Osteoblast (primary cell): ENCODE measurements at regions not wholly inside any gene's neighbourhood (a gene's known extent, or its start where the extent isn't known, plus 50 kb on each side); places are given as distances from the start of the nearest gene placed in this dataset.
A peak's percentile ranks its signal among the peaks of the same experiment; 100 is the strongest.

Experiments
- DNase-seq: peaks from one replicate; pipeline ENCODE4 v3.0.0; 2011; ENCODE audit warnings: low spot score, mixed read lengths; ENCODE audit not compliant: insufficient read length; ENCODE audit errors: missing footprints
- H2AFZ ChIP-seq: 2 replicates; pipeline ENCODE4 v1.6.0; 2011; ENCODE audit warnings: mild to moderate bottlenecking, low read length
- H3K27ac ChIP-seq: 2 replicates; pipeline ENCODE4 v1.5.1; 2011; ENCODE audit warnings: mild to moderate bottlenecking, low read depth, low read length, moderate library complexity
- H3K27me3 ChIP-seq: 2 replicates; pipeline ENCODE4 v1.6.0; 2012; ENCODE audit warnings: mild to moderate bottlenecking, control low read depth, inconsistent platforms, low read length, moderate library complexity; ENCODE audit not compliant: insufficient read depth
- H3K36me3 ChIP-seq: 2 replicates; pipeline ENCODE4 v1.5.1; 2011; ENCODE audit warnings: mild to moderate bottlenecking, low read length, control low read depth, moderate library complexity; ENCODE audit not compliant: insufficient read depth
- H3K4me1 ChIP-seq: 2 replicates; pipeline ENCODE4 v1.5.1; 2011; ENCODE audit warnings: mild to moderate bottlenecking, low read length, control low read depth, moderate library complexity; ENCODE audit not compliant: insufficient read depth
- H3K4me2 ChIP-seq: 2 replicates; pipeline ENCODE4 v1.6.0; 2011; ENCODE audit warnings: mild to moderate bottlenecking, low read length; ENCODE audit not compliant: insufficient read depth
- H3K4me3 ChIP-seq: fragments of 200-600 bp; sonication (generic); 3 replicates; pipeline ENCODE4 v1.5.1; 2012; ENCODE audit warnings: mild to moderate bottlenecking, low read length, inconsistent platforms; ENCODE audit not compliant: insufficient read depth
- H3K79me2 ChIP-seq: 2 replicates; pipeline ENCODE4 v1.6.0; 2012; ENCODE audit warnings: mild to moderate bottlenecking, low read length, control low read depth, inconsistent platforms; ENCODE audit not compliant: insufficient read depth
- H3K9me3 ChIP-seq: 2 replicates; pipeline ENCODE4 v1.5.1; 2011; ENCODE audit warnings: low read depth, low read length, control low read depth
- H4K20me1 ChIP-seq: 2 replicates; pipeline ENCODE4 v1.6.0; 2012; ENCODE audit warnings: mild to moderate bottlenecking, low read length, control low read depth; ENCODE audit not compliant: insufficient read depth
- TF ChIP-seq, protein P1 (sequence below): IDR thresholded peaks from 2 replicates; pipeline ENCODE4 v1.5.1; 2011; ENCODE audit warnings: mild to moderate bottlenecking, low read depth, low read length, moderate library complexity; ENCODE audit errors: extremely low read depth

DNA sequence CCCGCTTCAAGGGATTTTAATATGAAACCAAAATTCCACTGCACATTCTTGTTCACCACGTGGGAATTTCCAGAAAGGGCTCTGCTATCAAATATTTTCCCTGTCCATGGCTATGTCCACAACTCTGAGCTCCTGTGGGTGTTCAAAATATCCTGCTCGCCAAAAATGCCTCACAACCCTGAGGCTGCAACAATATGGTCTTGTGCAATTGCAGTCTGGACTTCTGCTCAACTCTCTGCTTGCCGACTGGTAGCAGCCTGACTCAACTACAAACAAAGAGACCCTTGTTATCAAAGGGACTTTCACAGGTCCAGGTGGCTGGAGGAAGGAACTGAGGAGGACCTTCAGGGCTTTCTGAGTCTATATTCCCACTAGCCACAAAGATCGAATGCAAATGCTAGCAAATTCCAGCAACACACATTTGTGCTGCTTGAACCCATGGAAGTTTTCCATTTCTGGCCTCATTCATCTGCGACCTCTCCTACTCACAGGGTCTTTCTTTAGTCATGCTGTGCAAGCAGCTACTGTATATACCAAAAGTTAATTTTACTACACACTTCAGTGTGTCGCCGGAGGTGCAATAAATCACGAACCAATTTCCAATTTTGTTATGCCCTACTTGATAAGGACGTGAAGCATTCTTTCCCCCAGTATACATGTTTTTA, 169.2 kb upstream of the SLC30A5 start:
- Histone ChIP-seq H3K4me2 (peak overlapping the region; percentile 10), H3K9me3 (no peaks in the 10 kb centered on the region), H3K79me2 (no peaks in the 10 kb centered on the region), H3K4me1 (no peaks in the 10 kb centered on the region), H3K36me3 (no peaks in the 10 kb centered on the region), H3K4me3 (no peak overlapping the region), H4K20me1 (no peaks in the 10 kb centered on the region), H3K27me3 (peaks cover 2% of the 10 kb centered on the region), H2AFZ (no peak overlapping the region), H3K27ac (no peak overlapping the region)
- TF ChIP-seq, protein P1, sequence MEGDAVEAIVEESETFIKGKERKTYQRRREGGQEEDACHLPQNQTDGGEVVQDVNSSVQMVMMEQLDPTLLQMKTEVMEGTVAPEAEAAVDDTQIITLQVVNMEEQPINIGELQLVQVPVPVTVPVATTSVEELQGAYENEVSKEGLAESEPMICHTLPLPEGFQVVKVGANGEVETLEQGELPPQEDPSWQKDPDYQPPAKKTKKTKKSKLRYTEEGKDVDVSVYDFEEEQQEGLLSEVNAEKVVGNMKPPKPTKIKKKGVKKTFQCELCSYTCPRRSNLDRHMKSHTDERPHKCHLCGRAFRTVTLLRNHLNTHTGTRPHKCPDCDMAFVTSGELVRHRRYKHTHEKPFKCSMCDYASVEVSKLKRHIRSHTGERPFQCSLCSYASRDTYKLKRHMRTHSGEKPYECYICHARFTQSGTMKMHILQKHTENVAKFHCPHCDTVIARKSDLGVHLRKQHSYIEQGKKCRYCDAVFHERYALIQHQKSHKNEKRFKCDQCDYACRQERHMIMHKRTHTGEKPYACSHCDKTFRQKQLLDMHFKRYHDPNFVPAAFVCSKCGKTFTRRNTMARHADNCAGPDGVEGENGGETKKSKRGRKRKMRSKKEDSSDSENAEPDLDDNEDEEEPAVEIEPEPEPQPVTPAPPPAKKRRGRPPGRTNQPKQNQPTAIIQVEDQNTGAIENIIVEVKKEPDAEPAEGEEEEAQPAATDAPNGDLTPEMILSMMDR, result no peak
- peak; percentile 49 for DNase-seq

DNA sequence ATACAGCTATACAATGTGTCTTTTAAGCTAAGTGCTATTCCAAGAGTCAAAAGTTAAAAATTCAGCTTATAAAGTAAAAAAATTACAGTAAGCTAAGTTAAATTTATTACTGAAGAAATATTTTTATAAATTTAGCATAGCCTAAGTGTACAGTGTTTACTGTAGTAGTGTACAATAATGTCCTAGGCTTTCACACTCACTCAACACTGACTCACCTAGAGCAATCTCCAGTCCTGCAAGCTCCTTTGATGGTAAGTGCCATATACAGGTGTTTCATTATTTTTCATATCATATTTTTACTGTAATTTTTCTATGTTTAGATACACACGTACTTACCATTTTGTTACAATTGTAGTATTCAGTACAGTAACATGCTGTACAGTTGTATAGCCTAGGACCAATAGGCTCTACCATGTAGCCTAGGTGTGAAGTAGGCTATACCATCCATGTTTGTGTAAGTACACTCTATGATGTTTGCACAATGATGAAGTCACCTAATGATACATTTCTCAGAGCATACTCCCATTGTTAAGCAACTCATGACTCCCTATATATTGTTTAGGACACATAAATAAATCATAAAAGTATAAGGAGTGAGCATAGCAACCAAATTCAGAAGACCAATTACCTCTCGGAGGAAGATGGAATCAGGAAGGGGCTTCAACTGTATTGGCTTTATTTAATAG, 165.1 kb upstream of the SLC30A5 start:
- H3K9me3 ChIP-seq, result peaks cover 3% of the 10 kb centered on the region
- DNase-seq, result no peak
- H3K79me2 ChIP-seq, result no peaks in the 10 kb centered on the region
- H3K36me3 ChIP-seq, result no peaks in the 10 kb centered on the region
- H3K27ac ChIP-seq, result no peak overlapping the region
- H3K4me1 ChIP-seq, result no peaks in the 10 kb centered on the region
- TF ChIP-seq, protein P1, result no peak
- no peak overlapping the region for H3K4me3 ChIP-seq
- H2AFZ ChIP-seq, result no peak overlapping the region
- H3K4me2 ChIP-seq, result no peak overlapping the region
- H4K20me1 ChIP-seq, result no peaks in the 10 kb centered on the region
- no peaks in the 10 kb centered on the region for H3K27me3 ChIP-seq

DNA sequence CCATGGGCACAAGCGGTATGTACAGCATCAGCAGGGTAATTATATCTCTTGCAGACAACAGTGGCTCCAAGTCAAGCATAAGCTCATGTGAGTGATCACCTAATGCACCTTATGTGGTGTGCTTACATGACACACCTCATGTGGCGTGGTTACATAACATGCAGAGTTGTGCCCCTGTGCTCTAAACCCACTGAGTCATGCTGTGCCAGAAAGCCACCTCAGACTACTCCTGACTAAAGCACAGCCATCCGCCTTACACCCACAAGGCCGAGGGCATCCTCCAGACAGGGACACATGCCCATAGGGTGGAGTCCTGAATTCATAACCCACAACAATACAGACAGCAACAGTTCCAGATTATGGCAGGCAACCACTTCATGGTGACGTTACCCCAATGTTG, 163.7 kb upstream of the SLC30A5 start:
- H3K4me1 ChIP-seq, result no peaks in the 10 kb centered on the region
- H3K4me3 ChIP-seq, result no peak overlapping the region
- no peaks in the 10 kb centered on the region for H3K79me2 ChIP-seq
- H3K9me3 ChIP-seq, result peaks cover 3% of the 10 kb centered on the region
- TF ChIP-seq, protein P1, result no peak
- H3K27me3 ChIP-seq, result no peaks in the 10 kb centered on the region
- H4K20me1 ChIP-seq, result no peaks in the 10 kb centered on the region
- no peaks in the 10 kb centered on the region for H3K36me3 ChIP-seq
- no peak overlapping the region for H2AFZ ChIP-seq
- no peak overlapping the region for H3K4me2 ChIP-seq
- DNase-seq, result no peak
- H3K27ac ChIP-seq, result no peak overlapping the region

DNA sequence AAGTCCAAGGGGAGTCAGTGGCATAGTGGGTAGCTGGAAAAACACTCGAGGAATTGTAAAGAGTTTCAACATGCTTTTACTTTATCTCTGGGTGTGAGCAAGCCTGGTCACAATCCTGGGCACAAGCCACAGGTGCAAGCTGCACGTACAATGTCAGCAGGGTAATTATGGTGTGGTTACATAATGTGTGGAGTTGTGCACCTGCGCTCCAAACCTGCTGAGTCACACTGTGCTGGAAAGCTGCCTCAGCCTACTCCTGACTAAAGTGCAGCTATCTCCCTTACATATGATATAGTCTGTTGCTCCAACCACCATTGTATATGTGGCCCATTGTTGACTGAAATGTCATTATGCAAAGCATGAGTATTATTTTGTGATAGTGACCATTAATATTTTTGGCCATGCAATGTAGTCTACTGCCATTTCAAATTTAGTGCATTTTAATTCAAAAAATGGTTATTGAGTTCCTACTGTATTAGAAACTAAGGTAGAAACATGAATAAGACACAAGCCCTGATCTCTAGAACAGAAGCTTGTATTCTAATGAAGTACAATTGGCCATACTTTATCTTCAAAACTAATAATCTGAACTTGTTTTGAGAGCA, 160.9 kb upstream of the SLC30A5 start:
- H3K4me3 ChIP-seq, result no peak overlapping the region
- H4K20me1 ChIP-seq, result no peaks in the 10 kb centered on the region
- no peaks in the 10 kb centered on the region for H3K4me1 ChIP-seq
- no peak overlapping the region for H3K4me2 ChIP-seq
- no peak overlapping the region for H3K27ac ChIP-seq
- H3K79me2 ChIP-seq, result no peaks in the 10 kb centered on the region
- no peak overlapping the region for H2AFZ ChIP-seq
- no peaks in the 10 kb centered on the region for H3K27me3 ChIP-seq
- DNase-seq, result no peak
- peaks cover 3% of the 10 kb centered on the region for H3K9me3 ChIP-seq
- no peaks in the 10 kb centered on the region for H3K36me3 ChIP-seq
- TF ChIP-seq, protein P1, result no peak
